KMS-11 (cell line): ENCODE measurements at regions not wholly inside any gene's neighbourhood (a gene's known extent, or its start where the extent isn't known, plus 50 kb on each side); places are given as distances from the start of the nearest gene placed in this dataset.

ENCODE experiments used
- H2AFZ ChIP-seq: fragments of 200-600 bp; sonication (generic); 2 replicates; pipeline ENCODE4 v1.6.1; 2016; ENCODE audit warnings: antibody characterized with exemption, mixed run types, low read depth
- H3K27ac ChIP-seq: fragments of 200-600 bp; sonication (generic); 2 replicates; pipeline ENCODE4 v1.6.1; 2016; ENCODE audit warnings: mild to moderate bottlenecking, mixed run types
- H3K27me3 ChIP-seq: fragments of 200-600 bp; sonication (generic); 2 replicates; pipeline ENCODE4 v1.6.1; 2017; ENCODE audit warnings: mild to moderate bottlenecking, low read depth, mixed run types, moderate library complexity; ENCODE audit not compliant: insufficient read depth
- H3K36me3 ChIP-seq: fragments of 200-600 bp; sonication (generic); 2 replicates; pipeline ENCODE4 v1.6.1; 2017; ENCODE audit warnings: mild to moderate bottlenecking, mixed run types; ENCODE audit not compliant: insufficient read depth
- H3K4me1 ChIP-seq: fragments of 200-600 bp; sonication (generic); 2 replicates; pipeline ENCODE4 v1.6.1; 2016; ENCODE audit warnings: mild to moderate bottlenecking, low read depth, mixed run types; ENCODE audit not compliant: poor library complexity, severe bottlenecking
- H3K4me2 ChIP-seq: fragments of 200-600 bp; sonication (generic); 2 replicates; pipeline ENCODE4 v1.7.0; 2016; ENCODE audit warnings: mild to moderate bottlenecking, mixed run types
- H3K4me3 ChIP-seq: fragments of 200-600 bp; sonication (generic); IDR thresholded peaks from 2 replicates; pipeline ENCODE4 v1.6.1; 2017; ENCODE audit warnings: low read depth, low read length, mixed read lengths; ENCODE audit not compliant: insufficient read depth
- H3K79me2 ChIP-seq: fragments of 200-600 bp; sonication (generic); 2 replicates; pipeline ENCODE4 v1.6.1; 2016; ENCODE audit warnings: low read depth, mixed run types; ENCODE audit not compliant: insufficient read depth
- H3K9ac ChIP-seq: fragments of 200-600 bp; sonication (generic); 2 replicates; pipeline ENCODE4 v1.6.1; 2016; ENCODE audit warnings: mild to moderate bottlenecking, mixed run types
- H4K20me1 ChIP-seq: fragments of 200-600 bp; sonication (generic); 2 replicates; pipeline ENCODE4 v1.6.1; 2016; ENCODE audit warnings: mild to moderate bottlenecking, mixed run types; ENCODE audit not compliant: insufficient read depth
- TF ChIP-seq, protein P1 (sequence below): fragments of 200-600 bp; sonication (generic); conservative IDR thresholded peaks from 2 replicates; pipeline ENCODE4 v1.6.1; 2017; ENCODE audit warnings: low read depth, mild to moderate bottlenecking, antibody characterized with exemption, low read length, moderate library complexity, mixed read lengths

DNA sequence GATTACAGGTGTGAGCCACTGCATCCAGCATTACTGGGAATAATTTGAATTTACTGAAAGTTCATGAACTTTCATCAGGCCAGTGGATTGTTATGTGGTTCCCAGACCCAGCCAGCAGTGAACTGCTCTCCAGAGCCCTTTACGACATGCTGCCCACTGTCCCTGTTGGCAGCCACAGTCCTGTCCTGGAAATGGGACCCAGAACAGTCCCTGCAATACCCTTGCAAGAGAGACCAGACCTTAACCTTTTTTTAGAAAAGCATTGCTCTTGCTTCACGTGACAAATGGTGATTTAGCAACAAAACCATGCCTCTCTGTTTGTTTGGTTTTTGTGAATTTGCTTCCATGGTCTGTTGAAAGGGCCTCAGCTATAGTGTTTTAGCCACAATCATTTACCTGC lies 367.3 kb upstream of the C2CD4B start:
- Histone ChIP-seq H3K36me3 (no peaks in the 10 kb centered on the region), H3K4me3 (no peak overlapping the region), H4K20me1 (no peaks in the 10 kb centered on the region), H3K79me2 (no peaks in the 10 kb centered on the region), H3K27me3 (no peaks in the 10 kb centered on the region), H3K4me2 (no peak overlapping the region), H3K27ac (no peak overlapping the region), H3K4me1 (no peaks in the 10 kb centered on the region), H2AFZ (no peak overlapping the region), H3K9ac (no peak overlapping the region)
- TF ChIP-seq, protein P1, sequence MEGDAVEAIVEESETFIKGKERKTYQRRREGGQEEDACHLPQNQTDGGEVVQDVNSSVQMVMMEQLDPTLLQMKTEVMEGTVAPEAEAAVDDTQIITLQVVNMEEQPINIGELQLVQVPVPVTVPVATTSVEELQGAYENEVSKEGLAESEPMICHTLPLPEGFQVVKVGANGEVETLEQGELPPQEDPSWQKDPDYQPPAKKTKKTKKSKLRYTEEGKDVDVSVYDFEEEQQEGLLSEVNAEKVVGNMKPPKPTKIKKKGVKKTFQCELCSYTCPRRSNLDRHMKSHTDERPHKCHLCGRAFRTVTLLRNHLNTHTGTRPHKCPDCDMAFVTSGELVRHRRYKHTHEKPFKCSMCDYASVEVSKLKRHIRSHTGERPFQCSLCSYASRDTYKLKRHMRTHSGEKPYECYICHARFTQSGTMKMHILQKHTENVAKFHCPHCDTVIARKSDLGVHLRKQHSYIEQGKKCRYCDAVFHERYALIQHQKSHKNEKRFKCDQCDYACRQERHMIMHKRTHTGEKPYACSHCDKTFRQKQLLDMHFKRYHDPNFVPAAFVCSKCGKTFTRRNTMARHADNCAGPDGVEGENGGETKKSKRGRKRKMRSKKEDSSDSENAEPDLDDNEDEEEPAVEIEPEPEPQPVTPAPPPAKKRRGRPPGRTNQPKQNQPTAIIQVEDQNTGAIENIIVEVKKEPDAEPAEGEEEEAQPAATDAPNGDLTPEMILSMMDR, result no peak

DNA sequence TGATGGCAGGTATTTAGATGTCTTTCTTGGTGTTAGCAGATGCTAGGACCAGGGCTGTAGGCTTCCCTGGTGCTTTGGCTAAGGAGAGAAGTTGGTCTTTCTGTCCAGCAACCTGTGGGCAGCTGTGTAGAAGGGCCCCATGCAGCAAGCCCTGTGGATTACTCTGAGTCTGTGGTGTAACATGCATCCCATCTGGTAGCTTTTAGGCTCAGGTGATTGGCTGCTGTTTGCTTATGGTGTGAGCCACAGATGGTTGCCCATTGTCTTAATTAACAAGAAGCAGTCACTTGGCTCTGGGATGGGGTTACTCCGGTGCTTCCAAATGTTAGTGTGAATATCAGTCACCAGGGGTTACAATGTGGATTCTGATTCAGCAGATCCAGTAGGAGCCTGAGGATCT lies 368.6 kb upstream of the C2CD4B start:
- Histone ChIP-seq H3K4me1 (no peaks in the 10 kb centered on the region), H3K79me2 (no peaks in the 10 kb centered on the region), H2AFZ (no peak overlapping the region)

DNA sequence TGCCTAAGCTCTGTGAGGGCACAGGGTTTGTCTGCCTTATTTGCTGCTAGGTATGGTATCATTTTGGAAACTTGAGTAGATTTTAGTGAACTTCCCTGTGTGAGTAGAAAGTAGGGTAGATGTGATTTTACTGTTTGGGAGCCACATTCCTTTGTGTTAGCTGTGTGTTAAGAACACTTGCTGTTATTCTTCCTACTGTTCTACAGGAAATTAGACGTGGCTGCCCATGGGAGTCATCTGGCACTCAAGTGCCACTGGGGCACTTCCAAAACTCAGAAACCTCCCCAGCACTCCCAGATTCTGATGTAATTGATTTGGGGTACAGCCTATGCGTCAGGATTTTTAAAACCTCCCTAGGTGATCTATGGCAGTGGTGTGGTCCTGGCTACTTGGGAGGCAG lies 369.9 kb upstream of the C2CD4B start:
- no peaks in the 10 kb centered on the region for H3K27me3 ChIP-seq
- no peak overlapping the region for H2AFZ ChIP-seq
- no peak overlapping the region for H3K4me3 ChIP-seq
- no peaks in the 10 kb centered on the region for H4K20me1 ChIP-seq
- H3K9ac ChIP-seq, result no peak overlapping the region
- no peaks in the 10 kb centered on the region for H3K36me3 ChIP-seq
- no peak overlapping the region for H3K27ac ChIP-seq
- H3K4me1 ChIP-seq, result no peaks in the 10 kb centered on the region
- no peaks in the 10 kb centered on the region for H3K79me2 ChIP-seq
- TF ChIP-seq, protein P1, result no peak
- H3K4me2 ChIP-seq, result no peak overlapping the region

More for the DNA sequence above, 368.6 kb upstream of the C2CD4B start:
- no peaks in the 10 kb centered on the region for H3K27me3 ChIP-seq
- H3K9ac ChIP-seq, result no peak overlapping the region
- no peaks in the 10 kb centered on the region for H3K36me3 ChIP-seq
- no peak overlapping the region for H3K27ac ChIP-seq
- H4K20me1 ChIP-seq, result no peaks in the 10 kb centered on the region
- TF ChIP-seq, protein P1, result no peak
- H3K4me2 ChIP-seq, result no peak overlapping the region
- no peak overlapping the region for H3K4me3 ChIP-seq

DNA sequence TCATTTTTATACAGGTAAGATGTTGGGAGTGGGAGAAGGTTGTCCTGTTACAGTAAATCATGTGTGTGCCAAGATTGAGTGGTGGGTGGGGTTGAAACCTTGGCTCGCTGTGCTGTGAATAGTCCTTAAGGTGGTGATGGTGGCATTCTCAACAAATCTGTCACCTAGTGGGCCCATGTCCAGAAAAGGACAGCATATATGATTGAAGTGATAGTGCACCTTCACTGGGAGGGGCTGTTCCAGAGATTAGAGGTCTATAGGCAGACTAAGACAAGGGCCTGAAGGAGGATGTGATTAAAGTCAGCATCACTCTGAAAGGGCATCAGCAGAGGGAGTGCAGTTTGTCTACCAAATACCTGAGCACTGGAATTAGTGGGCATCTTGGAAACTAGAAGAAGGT lies 374.2 kb upstream of the C2CD4B start:
- TF ChIP-seq, protein P1, result no peak
- Histone ChIP-seq H3K9ac (no peak overlapping the region), H4K20me1 (no peaks in the 10 kb centered on the region), H3K27ac (no peak overlapping the region), H3K36me3 (no peaks in the 10 kb centered on the region), H3K4me3 (no peak overlapping the region), H3K79me2 (no peaks in the 10 kb centered on the region), H3K4me2 (no peak overlapping the region), H3K4me1 (no peaks in the 10 kb centered on the region), H3K27me3 (no peaks in the 10 kb centered on the region), H2AFZ (no peak overlapping the region)
